GM23338 (cell line): ENCODE measurements at regions not wholly inside any gene's neighbourhood (a gene's known extent, or its start where the extent isn't known, plus 50 kb on each side); places are given as distances from the start of the nearest gene placed in this dataset.
"Not testable (repeated sequence)": the region's sequence is repeated elsewhere in the genome, so short reads cannot be mapped to it uniquely, and the experiment has no call there.

Experiments used
- EZH2 ChIP-seq: fragments of 200-600 bp; sonication (generic); IDR thresholded peaks from one replicate; pipeline ENCODE4 v1.8.0; 2017; ENCODE audit warnings: antibody characterized with exemption, mild to moderate bottlenecking, low read depth; ENCODE audit not compliant: unreplicated experiment
- TF ChIP-seq, protein P1 (sequence below), 2 experiments: fragments of 200-600 bp in 1 of 2; sonication (generic) in 1 of 2; conservative IDR thresholded peaks; 2 replicates each; pipeline versions ENCODE4 v1.5.1 to v1.6.1; 2016 to 2017; ENCODE audit warnings: antibody characterized with exemption in 2 of 2, low read depth in 2 of 2, mild to moderate bottlenecking in 2 of 2, moderate library complexity in 1 of 2
- TF ChIP-seq, protein P2 (sequence below): IDR thresholded peaks from one replicate; pipeline ENCODE4 v1.6.1; 2018; ENCODE audit warnings: antibody characterized with exemption; ENCODE audit not compliant: unreplicated experiment
- TF ChIP-seq, protein P3 (sequence below): IDR thresholded peaks from 2 replicates; pipeline ENCODE4 v1.6.1; 2016; ENCODE audit warnings: antibody characterized with exemption

DNA sequence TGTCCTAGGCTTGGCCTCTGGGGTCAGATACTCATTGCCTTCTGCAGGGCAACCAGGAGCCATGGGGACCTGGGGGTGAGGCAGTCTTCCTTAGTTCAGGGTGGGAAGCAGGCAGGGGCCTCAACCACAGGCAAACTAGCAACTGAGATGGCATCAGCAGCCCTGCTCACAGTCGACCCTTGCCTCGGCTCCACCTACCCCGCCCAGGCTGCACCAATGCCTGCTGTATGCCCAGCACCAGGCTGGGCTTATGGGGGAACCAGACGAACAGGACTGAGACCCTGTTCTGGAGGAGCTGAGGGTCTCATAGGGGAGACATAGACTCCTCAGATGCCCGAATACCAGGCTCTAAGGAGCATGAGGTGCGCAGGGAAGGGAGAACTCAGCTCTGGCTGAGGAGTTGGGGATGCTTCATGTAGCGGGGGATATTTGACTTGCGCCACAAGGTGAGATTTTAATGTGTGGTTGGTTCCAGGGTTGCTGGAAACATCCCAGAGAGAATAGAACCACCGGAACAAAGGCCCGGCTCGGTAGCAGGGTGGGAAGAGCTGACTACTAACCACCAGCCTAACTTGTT is 78.4 kb upstream of the GOLGA6L4 start:
- TF ChIP-seq EZH2 = not testable (repeated sequence)
- TF ChIP-seq, protein P1, sequence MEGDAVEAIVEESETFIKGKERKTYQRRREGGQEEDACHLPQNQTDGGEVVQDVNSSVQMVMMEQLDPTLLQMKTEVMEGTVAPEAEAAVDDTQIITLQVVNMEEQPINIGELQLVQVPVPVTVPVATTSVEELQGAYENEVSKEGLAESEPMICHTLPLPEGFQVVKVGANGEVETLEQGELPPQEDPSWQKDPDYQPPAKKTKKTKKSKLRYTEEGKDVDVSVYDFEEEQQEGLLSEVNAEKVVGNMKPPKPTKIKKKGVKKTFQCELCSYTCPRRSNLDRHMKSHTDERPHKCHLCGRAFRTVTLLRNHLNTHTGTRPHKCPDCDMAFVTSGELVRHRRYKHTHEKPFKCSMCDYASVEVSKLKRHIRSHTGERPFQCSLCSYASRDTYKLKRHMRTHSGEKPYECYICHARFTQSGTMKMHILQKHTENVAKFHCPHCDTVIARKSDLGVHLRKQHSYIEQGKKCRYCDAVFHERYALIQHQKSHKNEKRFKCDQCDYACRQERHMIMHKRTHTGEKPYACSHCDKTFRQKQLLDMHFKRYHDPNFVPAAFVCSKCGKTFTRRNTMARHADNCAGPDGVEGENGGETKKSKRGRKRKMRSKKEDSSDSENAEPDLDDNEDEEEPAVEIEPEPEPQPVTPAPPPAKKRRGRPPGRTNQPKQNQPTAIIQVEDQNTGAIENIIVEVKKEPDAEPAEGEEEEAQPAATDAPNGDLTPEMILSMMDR (conservative IDR thresholded peaks at IDR 0.05; ENCODE audit: low read depth in 2 of 2) = not testable (repeated sequence)
- TF ChIP-seq, protein P2, sequence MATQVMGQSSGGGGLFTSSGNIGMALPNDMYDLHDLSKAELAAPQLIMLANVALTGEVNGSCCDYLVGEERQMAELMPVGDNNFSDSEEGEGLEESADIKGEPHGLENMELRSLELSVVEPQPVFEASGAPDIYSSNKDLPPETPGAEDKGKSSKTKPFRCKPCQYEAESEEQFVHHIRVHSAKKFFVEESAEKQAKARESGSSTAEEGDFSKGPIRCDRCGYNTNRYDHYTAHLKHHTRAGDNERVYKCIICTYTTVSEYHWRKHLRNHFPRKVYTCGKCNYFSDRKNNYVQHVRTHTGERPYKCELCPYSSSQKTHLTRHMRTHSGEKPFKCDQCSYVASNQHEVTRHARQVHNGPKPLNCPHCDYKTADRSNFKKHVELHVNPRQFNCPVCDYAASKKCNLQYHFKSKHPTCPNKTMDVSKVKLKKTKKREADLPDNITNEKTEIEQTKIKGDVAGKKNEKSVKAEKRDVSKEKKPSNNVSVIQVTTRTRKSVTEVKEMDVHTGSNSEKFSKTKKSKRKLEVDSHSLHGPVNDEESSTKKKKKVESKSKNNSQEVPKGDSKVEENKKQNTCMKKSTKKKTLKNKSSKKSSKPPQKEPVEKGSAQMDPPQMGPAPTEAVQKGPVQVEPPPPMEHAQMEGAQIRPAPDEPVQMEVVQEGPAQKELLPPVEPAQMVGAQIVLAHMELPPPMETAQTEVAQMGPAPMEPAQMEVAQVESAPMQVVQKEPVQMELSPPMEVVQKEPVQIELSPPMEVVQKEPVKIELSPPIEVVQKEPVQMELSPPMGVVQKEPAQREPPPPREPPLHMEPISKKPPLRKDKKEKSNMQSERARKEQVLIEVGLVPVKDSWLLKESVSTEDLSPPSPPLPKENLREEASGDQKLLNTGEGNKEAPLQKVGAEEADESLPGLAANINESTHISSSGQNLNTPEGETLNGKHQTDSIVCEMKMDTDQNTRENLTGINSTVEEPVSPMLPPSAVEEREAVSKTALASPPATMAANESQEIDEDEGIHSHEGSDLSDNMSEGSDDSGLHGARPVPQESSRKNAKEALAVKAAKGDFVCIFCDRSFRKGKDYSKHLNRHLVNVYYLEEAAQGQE = not testable (repeated sequence)
- TF ChIP-seq, protein P3, sequence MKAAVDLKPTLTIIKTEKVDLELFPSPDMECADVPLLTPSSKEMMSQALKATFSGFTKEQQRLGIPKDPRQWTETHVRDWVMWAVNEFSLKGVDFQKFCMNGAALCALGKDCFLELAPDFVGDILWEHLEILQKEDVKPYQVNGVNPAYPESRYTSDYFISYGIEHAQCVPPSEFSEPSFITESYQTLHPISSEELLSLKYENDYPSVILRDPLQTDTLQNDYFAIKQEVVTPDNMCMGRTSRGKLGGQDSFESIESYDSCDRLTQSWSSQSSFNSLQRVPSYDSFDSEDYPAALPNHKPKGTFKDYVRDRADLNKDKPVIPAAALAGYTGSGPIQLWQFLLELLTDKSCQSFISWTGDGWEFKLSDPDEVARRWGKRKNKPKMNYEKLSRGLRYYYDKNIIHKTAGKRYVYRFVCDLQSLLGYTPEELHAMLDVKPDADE = not testable (repeated sequence)
